OCI-LY3 (cell line): ENCODE measurements at regions not wholly inside any gene's neighbourhood (a gene's known extent, or its start where the extent isn't known, plus 50 kb on each side); places are given as distances from the start of the nearest gene placed in this dataset.

ENCODE experiments used
- CTCF ChIP-seq: fragments of 200-600, 300-600 bp; sonication (generic); IDR thresholded peaks from 2 replicates; pipeline ENCODE4 v1.5.1; 2014; ENCODE audit warnings: antibody characterized with exemption, low read length, low read depth
- EZH2phosphoT487 ChIP-seq: fragments of 200-600 bp; shearing (Covaris generic); IDR thresholded peaks from 2 replicates; pipeline ENCODE4 v1.6.1; 2018; ENCODE audit warnings: antibody characterized with exemption, mixed run types, low read depth

GRCh38 chr15:92323525-92323924 lies 70.2 kb upstream of the ST8SIA2 start:
- no peak for TF ChIP-seq CTCF
- no peak for TF ChIP-seq EZH2phosphoT487
